K562 (cell line): ENCODE measurements at regions not wholly inside any gene's neighbourhood (a gene's known extent, or its start where the extent isn't known, plus 50 kb on each side); places are given as distances from the start of the nearest gene placed in this dataset.
A peak's percentile ranks its signal among the peaks of the same experiment; 100 is the strongest.

Source experiments
- ATF1 ChIP-seq, 2 experiments: fragments of 450-650 bp in 1 of 2; IDR thresholded peaks; 2 replicates each; pipeline ENCODE4 v1.6.1; 2016; ENCODE audit warnings: missing compliant biosample characterization in 1 of 2, missing genetic modification characterization in 1 of 2
- BRD4 ChIP-seq: fragments of 200-600 bp; sonication (generic); IDR thresholded peaks from 2 replicates; pipeline ENCODE4 v1.6.1; 2017; ENCODE audit warnings: inconsistent platforms
- CHAMP1 ChIP-seq: fragments of 450-650 bp; IDR thresholded peaks from 2 replicates; pipeline ENCODE4 v1.6.1; 2016; ENCODE audit warnings: mild to moderate bottlenecking
- CTBP1 ChIP-seq: fragments of 450-650 bp; IDR thresholded peaks from 2 replicates; pipeline ENCODE4 v1.6.1; 2016; ENCODE audit warnings: borderline replicate concordance
- DMBX1 ChIP-seq: fragments of 250-450 bp; sonication (Bioruptor Pico); IDR thresholded peaks from 2 replicates; pipeline ENCODE4 v1.8.0; 2022; ENCODE audit warnings: inconsistent platforms, mild to moderate bottlenecking, moderate library complexity, borderline replicate concordance
- FOXK2 ChIP-seq, 2 experiments: fragments of 450-650 bp; IDR thresholded peaks in 1 of 2; conservative IDR thresholded peaks in 1 of 2; 2 replicates each; pipeline ENCODE4 v1.6.1; 2016; ENCODE audit warnings: low read depth in 2 of 2, mild to moderate bottlenecking in 1 of 2
- GABPA ChIP-seq: fragments of 200-800 bp; sonication (Bioruptor generic); conservative IDR thresholded peaks from 2 replicates; pipeline ENCODE4 v1.6.1; 2016; ENCODE audit warnings: low read depth, missing genetic modification characterization, missing compliant biosample characterization
- HDAC2 ChIP-seq: fragments of 450-650 bp; IDR thresholded peaks from 2 replicates; pipeline ENCODE4 v1.6.1; 2016; ENCODE audit warnings: mild to moderate bottlenecking
- JUND ChIP-seq, 2 experiments: IDR thresholded peaks; 2 replicates in 1 of 2; 3 replicates in 1 of 2; pipeline ENCODE4 v1.6.1; 2011; ENCODE audit warnings: borderline replicate concordance in 2 of 2, low read depth in 2 of 2, low read length in 2 of 2, improper control_type of control experiment in 1 of 2, missing biosample characterization in 1 of 2, missing genetic modification characterization in 1 of 2, missing genetic modification reagents in 1 of 2
- KHSRP ChIP-seq: fragments of 450-650 bp; IDR thresholded peaks from 2 replicates; pipeline ENCODE4 v1.6.1; 2017
- MAFK ChIP-seq: IDR thresholded peaks from 2 replicates; pipeline ENCODE4 v1.6.1; 2011; ENCODE audit warnings: low read length, improper control_type of control experiment
- MTA3 ChIP-seq: fragments of 450-650 bp; formaldehyde crosslinking; IDR thresholded peaks from 2 replicates; pipeline ENCODE4 v1.6.1; 2017; ENCODE audit warnings: mild to moderate bottlenecking, borderline replicate concordance
- MXI1 ChIP-seq: IDR thresholded peaks from 2 replicates; pipeline ENCODE4 v1.6.1; 2011; ENCODE audit warnings: low read depth, mild to moderate bottlenecking, improper control_type of control experiment, low read length
- NFE2 ChIP-seq: IDR thresholded peaks from 2 replicates; pipeline ENCODE4 v1.6.1; 2014; ENCODE audit warnings: antibody characterized with exemption, low read depth
- NR2C1 ChIP-seq, 2 experiments: fragments of 450-650 bp; IDR thresholded peaks; 2 replicates each; pipeline ENCODE4 v1.6.1; 2017; ENCODE audit warnings: mild to moderate bottlenecking in 2 of 2, antibody characterized with exemption in 1 of 2, inconsistent platforms in 1 of 2, missing compliant biosample characterization in 1 of 2, missing genetic modification characterization in 1 of 2
- NR3C1 ChIP-seq: sonication (generic); formaldehyde crosslinking; IDR thresholded peaks from 2 replicates; pipeline ENCODE4 v1.8.1; 2022; ENCODE audit warnings: missing genetic modification reagents
- PHF21A ChIP-seq: fragments of 450-650 bp; IDR thresholded peaks from 2 replicates; pipeline ENCODE4 v1.6.1; 2017; ENCODE audit warnings: low read depth, borderline replicate concordance
- SMAD1 ChIP-seq: fragments of 150-350 bp; IDR thresholded peaks from 2 replicates; pipeline ENCODE4 v1.6.1; 2014; ENCODE audit warnings: low read length, low read depth; ENCODE audit not compliant: partially characterized antibody
- SNIP1 ChIP-seq: fragments of 450-650 bp; IDR thresholded peaks from 2 replicates; pipeline ENCODE4 v1.7.1; 2017; ENCODE audit warnings: low read depth, mild to moderate bottlenecking
- SOX6 ChIP-seq: fragments of 450-650 bp; IDR thresholded peaks from 2 replicates; pipeline ENCODE4 v1.6.1; 2014; ENCODE audit warnings: mild to moderate bottlenecking
- STAT5B ChIP-seq: fragments of 250-450 bp; sonication (Bioruptor Pico); IDR thresholded peaks from 2 replicates; pipeline ENCODE4 v1.8.0; 2021; ENCODE audit warnings: mild to moderate bottlenecking, inconsistent platforms
- TEAD4 ChIP-seq, 2 experiments: sonication (generic) in 1 of 2; formaldehyde crosslinking in 1 of 2; IDR thresholded peaks; 2 replicates each; pipeline versions ENCODE4 v1.6.1 to v1.8.0; 2012 to 2022; ENCODE audit warnings: borderline replicate concordance in 1 of 2, inconsistent platforms in 1 of 2, low read length in 1 of 2, mild to moderate bottlenecking in 1 of 2, missing genetic modification reagents in 1 of 2
- ZBTB33 ChIP-seq: sonication (generic); formaldehyde crosslinking; IDR thresholded peaks from 2 replicates; pipeline ENCODE4 v1.8.1; 2023; ENCODE audit warnings: mild to moderate bottlenecking, missing genetic modification reagents
- ZNF143 ChIP-seq: sonication (generic); formaldehyde crosslinking; IDR thresholded peaks from 2 replicates; pipeline ENCODE4 v1.9.0; 2022; ENCODE audit warnings: mild to moderate bottlenecking, missing genetic modification reagents
- ZNF41 ChIP-seq: fragments of 250-450 bp; sonication (Bioruptor Pico); conservative IDR thresholded peaks from 2 replicates; pipeline ENCODE4 v1.4.0; 2020; ENCODE audit warnings: mild to moderate bottlenecking
- ZNF551 ChIP-seq: fragments of 250-450 bp; sonication (Bioruptor Pico); IDR thresholded peaks from 2 replicates; pipeline ENCODE4 v1.5.0; 2021; ENCODE audit warnings: mild to moderate bottlenecking, moderate library complexity
- ZNF583 ChIP-seq: fragments of 250-450 bp; sonication (Bioruptor Pico); IDR thresholded peaks from 2 replicates; pipeline ENCODE4 v1.4.0; 2020
- ZNF586 ChIP-seq: fragments of 450-650 bp; formaldehyde crosslinking; conservative IDR thresholded peaks from 2 replicates; pipeline ENCODE4 v1.4.0; 2020; ENCODE audit warnings: mild to moderate bottlenecking, moderate library complexity

GRCh38 chr4:138910914-138911336 is 104.7 kb upstream of the NOCT start (continued):
- TF ChIP-seq ZNF143 (no peak), ZNF551 (no peak), MXI1 (peak; percentile 87), DMBX1 (CRISPR knock-in tag) (peak; percentile 86), ZBTB33 (peak; percentile 51; the same call in 1 of the 2 replicates), BRD4 (no peak), GABPA (tag) (peak; percentile 31; the same call in 1 of the 2 replicates), SOX6 (peak; percentile 100), STAT5B (CRISPR knock-in tag) (no peak), CTBP1 (peak; percentile 100), MAFK (peak; percentile 67), MTA3 (peak; percentile 74; the same call in 1 of the 2 replicates), SNIP1 (no peak), ATF1 (CRISPR knock-in tag; IDR thresholded peaks at IDR 0.05) (no peak), ATF1 (tag; IDR thresholded peaks at IDR 0.05) (peak; percentile 79), ZNF41 (CRISPR knock-in tag) (no peak), SMAD1 (peak; percentile 89), NR2C1 (IDR thresholded peaks at IDR 0.05) (no peak), NR2C1 (tag; IDR thresholded peaks at IDR 0.05) (0 out of 2 replicates have a peak, but pooled peaks have one; percentile 45), JUND (IDR thresholded peaks at IDR 0.05; ENCODE audit: borderline replicate concordance, low read depth, low read length) (peak; percentile 44), JUND (tag; IDR thresholded peaks at IDR 0.05; ENCODE audit: borderline replicate concordance, low read depth, low read length) (peak; percentile 46; the same call in 1 of the 3 replicates), ZNF586 (CRISPR knock-in tag) (no peak), TEAD4 (IDR thresholded peaks at IDR 0.05; ENCODE audit: low read length) (peak; percentile 96), TEAD4 (CRISPR knock-in tag; IDR thresholded peaks at IDR 0.05; ENCODE audit: borderline replicate concordance) (no peak), ZNF583 (no peak), NR3C1 (CRISPR knock-in tag) (no peak), FOXK2 (conservative IDR thresholded peaks at IDR 0.05 in 1 of 2, IDR thresholded peaks at IDR 0.05 in 1 of 2; ENCODE audit: low read depth in 2 of 2) (peak; percentile 74 to 86), CHAMP1 (no peak; the same call in 1 of the 2 replicates), NFE2 (peak; percentile 69), KHSRP (peak; percentile 18; the same call in 1 of the 2 replicates), HDAC2 (peak; percentile 97), PHF21A (no peak)
